Astrocyte of the hippocampus (primary cell): ENCODE measurements at regions not wholly inside any gene's neighbourhood (a gene's known extent, or its start where the extent isn't known, plus 50 kb on each side); places are given as distances from the start of the nearest gene placed in this dataset.
A peak's percentile ranks its signal among the peaks of the same experiment; 100 is the strongest.
"Not testable (repeated sequence)": the region's sequence is repeated elsewhere in the genome, so short reads cannot be mapped to it uniquely, and the experiment has no call there.

Source experiments
- DNase-seq: peaks from one replicate; pipeline ENCODE4 v3.0.0; 2011; ENCODE audit warnings: low read depth, low spot score

DNA sequence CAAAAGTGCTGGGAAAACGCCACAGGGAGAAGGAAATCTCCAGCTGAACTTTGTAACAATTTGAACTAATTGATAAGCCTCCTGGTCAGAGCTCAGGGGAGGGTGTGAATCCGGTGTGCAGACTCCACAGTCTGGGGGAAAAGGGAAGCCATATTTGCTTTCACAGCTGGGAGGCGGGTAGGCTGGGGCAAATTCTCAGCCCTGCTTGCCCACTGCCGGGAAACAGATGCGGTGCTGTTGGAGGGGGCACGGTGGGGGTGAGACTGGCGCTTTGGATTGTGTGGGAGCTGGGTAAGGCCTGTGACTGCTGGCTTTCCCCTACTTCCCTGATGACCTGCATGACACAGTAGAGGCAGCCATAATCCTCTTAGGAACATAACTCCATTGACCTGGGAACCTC, 134.8 kb downstream of the ADCYAP1 start:
- DNase-seq: no peak

- not testable (repeated sequence) for DNase-seq
These were observed 138.4 kb downstream of the ADCYAP1 start for GRCh38 chr18:1043039-1043438.

DNA sequence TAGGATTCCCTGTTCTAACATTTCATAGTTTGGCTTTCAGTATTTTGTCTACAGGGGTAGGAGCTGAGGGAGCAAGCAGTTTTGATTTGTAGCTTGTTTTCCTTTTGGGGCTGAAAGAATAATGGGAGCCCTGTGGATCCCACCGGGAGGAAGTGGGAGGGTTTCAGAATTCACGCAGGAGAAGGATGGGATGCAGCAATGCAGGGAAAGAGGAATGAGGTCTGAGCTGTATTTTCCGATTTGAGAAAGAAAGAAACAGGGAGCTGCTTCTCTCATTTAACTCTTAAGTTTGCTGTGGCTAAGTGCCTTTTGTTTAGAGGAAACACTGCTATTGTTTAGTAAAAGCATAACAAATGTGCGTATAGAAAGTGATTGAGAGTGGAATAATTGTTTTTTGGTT, 141.0 kb downstream of the ADCYAP1 start:
- no peak for DNase-seq

DNA sequence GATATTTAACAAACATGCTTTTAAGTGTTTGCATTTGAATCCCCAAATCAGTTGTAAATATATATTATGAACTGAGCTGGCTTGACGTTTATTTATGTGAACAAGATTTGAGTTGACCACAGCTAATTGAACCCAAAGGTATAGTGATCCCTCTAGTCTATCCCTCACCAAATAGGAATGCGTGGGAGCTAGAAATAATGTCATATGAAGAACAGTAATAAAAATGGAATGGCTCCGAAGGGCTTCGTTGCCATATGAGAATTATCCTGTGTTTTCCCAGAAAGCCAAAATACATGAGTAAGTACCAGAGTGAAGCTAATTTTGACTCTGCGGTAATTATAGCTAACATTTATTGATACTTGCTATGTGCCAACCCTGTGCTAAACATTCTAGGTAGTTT, 142.7 kb downstream of the ADCYAP1 start:
- peak; percentile 31 for DNase-seq

DNA sequence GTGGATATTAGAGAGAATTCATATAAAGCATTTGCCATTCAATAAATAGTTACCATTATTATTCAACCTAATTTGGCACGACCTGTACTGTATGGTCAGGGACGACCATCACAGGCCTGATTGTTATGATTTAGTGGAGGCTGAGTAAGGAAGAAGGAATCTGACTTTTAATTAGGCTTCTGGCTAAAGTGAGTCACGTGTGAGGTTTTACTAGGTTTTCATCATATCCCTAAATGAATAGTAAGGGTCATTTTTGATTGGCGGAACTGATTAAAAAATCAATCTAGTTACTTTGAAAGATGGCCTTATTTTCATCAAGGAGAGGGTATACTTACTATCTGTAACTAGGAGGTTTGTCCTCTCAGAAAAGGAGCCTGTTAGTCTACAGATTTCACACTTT, 143.4 kb downstream of the ADCYAP1 start:
- DNase-seq: peak; percentile 67

- no peak for DNase-seq
These were observed 144.5 kb downstream of the ADCYAP1 start for GRCh38 chr18:1049173-1049572.

GRCh38 chr18:1050012-1050657, 145.5 kb downstream of the ADCYAP1 start:
- DNase-seq: peak; percentile 2

DNA sequence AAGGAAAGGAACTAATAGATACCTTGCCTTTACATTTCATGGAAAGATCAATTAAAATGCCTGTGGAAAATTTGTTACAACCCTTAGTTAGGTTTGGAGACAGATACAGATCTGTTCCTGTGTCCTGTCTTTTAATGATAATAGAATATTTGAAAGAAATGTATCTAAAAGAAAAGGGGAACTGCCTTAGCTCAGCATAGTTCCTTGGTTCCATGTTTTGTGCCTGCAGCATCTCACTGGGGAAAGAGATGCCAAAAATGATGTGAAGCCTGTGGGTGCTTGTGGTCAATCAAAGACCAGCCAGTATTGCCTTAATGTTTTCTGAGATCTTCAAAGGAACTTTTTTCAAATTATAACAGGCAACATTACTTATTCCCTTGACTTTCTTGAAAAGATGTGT, 147.6 kb downstream of the ADCYAP1 start:
- DNase-seq: no peak

- DNase-seq: peak; percentile 63
These were observed 149.0 kb downstream of the ADCYAP1 start for GRCh38 chr18:1053331-1054315.

GRCh38 chr18:1056404-1056803, 151.7 kb downstream of the ADCYAP1 start:
- no peak for DNase-seq

DNA sequence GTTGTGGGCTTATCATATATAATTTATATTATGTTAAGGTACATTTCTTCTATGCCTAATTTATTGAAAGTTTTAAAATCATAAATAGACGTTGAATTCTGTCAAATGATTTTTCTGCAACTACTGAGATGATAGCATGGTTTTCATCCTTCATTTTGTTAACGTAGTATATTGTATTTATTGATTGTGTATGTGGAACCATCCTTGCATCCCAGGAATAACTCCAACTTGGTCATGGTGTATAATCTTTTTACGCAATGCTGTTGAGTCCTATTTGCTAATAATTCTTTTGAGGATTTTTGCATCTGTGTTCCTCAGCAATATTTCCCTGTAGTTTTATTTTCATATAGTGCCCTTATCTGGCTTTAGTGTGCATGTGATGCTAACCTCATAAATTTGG, 152.7 kb downstream of the ADCYAP1 start:
- no peak for DNase-seq

DNA sequence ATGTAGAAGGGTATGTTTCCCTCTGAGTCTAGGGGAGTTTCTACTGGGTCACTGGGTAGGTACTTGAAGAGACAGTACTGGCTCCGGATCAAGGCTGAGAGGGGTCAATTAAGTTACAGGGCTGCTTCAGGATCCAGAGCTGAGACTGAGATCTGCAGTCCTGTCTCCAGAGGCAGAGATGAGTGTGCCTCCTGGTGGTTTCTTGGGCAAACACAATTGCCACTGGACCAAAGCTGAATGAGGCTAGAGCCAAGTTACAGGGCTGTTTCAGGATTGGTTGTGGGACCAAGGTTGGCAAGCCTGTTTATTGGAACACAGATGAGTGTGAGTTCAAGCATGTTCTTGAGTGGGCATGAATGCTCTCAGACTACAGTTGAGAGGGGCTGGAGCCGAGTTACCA, 157.9 kb downstream of the ADCYAP1 start:
- DNase-seq: no peak

DNA sequence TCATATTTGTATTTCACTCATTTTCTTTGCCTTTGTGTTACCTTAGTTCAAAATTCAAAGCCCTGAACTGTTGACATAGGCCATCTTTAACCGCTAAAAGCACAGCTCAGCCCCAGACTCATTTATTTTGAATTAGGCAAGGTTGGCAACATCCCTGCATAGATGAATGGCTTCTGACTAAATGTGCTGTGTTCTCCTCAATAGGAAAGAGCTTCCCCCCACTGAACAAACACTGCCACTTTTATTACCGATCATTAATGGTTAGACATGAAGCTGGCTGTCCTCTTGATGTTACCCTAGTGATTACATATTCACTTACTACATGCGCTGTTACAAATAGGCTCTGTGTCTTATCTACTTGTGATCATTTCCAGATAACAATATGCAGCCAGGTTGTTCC, 170.7 kb downstream of the ADCYAP1 start:
- no peak for DNase-seq

DNA sequence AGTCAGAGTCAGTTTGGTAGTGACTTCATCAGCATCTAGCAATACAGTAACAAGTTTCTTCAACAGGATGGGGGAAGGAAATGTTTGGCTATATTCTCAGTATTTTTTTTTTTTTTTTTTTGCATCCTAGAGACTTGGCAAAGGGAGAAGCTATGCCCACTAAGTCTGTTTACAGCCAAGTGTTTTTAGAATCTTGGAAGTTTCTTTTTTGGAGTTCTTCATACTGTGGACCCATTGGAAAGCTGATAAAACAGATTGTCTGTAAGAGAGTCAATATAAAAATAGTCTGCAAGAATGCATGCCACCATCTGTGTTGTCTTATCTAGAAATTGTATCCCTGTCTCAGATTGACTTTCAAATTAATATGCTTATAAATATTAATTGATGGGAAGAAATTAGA, 171.2 kb downstream of the ADCYAP1 start:
- DNase-seq: no peak

DNA sequence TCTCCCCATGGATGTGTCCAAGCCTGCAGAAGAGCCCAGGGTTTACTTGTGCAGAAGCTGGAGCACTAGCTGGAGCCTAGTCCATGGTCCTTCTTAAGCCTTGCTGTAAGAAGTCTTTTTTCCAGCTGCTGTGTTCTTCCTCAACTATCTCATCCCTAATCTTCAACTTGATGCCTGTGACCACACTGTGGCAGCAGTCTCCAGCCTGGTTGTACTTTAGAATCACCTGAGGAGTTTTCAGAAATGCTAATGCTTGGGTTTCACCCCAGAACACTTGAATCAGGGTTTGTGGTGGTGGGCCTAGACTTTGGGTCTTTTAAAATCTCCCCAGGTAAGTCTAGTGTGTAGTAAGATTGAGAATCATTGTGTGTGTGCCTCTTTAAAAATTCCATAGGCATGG, 173.6 kb downstream of the ADCYAP1 start:
- DNase-seq: no peak

DNA sequence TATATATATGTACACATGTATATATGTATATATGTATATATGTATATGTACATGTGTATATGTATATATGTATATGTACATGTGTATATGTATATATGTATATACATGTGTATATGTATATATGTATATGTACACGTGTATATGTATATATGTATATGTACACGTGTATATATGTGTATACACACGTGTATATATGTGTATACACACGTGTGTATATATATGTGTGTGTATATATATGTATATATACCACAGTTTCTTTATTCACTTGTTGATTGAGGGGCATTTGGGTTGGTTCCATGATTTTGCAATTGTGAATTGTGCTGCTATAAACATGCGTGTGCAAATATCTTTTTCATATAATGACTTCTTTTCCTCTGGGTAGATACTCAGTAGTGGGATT, 179.0 kb downstream of the ADCYAP1 start:
- not testable (repeated sequence) for DNase-seq

DNA sequence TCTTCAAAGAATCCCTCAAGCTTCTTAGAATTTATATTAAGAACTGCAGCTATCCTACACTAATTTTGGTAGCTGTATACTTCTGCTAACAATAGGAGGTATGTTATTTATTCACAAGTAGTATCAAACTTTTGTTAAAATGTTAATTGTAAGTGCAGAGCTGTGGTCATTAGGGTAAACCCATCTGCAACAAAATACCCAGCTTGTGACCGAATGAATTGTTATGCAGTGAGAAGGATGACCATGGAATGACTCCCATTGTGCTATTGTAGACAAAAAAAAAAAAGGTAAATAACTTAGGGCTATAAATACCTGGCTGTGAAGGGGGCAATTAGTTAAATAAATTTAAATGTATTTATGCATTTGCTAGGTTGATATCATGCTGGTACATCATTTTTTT, 186.1 kb downstream of the ADCYAP1 start:
- no peak for DNase-seq

DNA sequence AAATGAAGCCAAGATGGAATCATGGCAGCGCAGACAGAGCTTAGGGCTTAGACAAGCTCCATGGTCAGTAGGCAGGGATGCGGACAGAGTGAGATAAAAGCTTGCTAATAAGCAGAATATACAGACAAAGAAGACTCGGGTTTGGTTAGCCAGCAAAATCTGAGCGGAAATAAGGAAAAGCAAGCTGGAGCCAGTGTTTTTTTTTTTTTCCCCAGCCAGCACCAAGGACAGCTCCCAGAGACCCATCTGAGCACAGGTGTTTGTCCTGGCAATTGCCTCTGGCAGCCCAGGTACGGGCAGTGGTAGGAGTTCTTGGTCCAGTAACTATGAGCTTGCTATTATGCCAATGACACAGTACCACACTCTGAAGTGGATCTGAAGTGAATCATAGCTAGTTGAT, 187.6 kb downstream of the ADCYAP1 start:
- DNase-seq: peak; percentile 38

DNA sequence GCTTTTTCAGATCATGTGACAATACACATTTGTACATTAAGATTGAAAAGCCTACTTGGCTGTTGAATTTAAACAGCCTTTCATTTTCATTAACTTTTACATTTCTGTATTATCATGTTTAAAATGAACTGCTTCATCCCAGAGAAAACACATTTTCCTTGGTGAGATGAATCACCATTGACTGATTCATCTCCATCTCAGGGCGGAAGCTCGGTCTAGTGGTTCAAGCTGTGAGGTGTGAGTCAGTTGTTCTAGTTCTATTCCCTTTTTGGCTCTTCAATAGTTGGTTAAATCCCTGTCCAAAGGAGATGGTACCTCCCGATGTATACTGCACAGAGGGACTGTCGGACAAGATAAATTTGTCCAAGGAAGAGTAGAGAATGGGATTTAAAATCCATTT, 189.7 kb downstream of the ADCYAP1 start:
- peak; percentile 67 for DNase-seq

DNA sequence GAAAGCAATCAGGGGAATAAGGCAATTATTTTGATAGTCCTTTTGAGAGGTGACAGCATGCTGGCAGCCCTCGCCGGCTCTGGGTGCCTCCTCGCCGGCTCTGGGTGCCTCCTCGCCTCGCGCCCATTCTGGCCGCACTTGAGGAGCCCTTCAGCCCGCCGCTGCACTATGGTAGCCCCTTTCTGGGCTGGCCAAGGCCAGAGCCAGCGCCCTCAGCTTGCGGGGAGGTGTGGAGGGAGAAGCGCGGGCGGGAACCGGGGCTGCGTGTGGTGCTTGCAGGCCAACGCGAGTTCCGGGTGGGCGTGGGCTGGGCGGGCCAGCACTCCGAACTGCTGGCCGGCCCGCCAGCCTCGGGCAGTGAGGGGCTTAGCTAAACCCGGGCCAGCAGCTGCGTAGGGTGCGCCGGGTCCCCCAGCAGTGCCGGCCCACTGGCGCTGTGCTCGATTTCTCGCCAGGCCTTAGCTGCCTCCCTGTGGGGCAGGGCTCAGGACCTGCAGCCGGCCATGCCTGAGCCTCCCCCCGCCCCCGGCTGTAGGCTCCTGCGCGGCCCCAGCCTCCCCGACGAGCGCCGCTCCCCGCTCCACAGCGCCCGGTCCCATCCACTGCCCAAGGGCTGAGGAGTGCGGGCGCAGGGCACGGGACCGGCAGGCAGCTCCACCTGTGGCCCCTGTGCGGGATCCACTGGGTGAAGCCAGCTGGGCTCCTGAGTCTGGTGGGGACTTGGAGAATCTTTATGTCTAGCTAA, 193.5 kb downstream of the ADCYAP1 start:
- DNase-seq: not testable (repeated sequence)

GRCh38 chr18:1102848-1103247, 198.2 kb downstream of the ADCYAP1 start:
- no peak for DNase-seq

DNA sequence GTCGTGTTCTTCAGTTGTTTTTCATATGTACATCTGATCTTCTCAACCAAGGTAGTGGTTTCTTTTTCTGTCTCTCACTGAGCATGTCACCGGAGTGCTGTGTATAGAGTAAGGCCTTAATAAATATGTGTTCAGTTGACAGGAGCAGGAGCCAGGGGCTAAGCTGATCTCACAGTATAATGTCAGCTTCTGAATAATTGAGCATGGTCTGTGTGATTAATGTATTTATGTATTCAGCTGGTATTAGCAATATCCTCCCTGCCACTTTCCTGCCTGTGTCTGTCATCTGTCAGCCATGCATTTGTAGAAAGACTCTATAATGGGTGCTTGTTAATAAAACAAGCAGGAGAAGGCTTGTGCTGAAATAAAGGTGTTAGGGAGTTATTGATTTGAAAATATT, 198.9 kb downstream of the ADCYAP1 start:
- DNase-seq: no peak
